T-helper 1 cell (primary cell): ENCODE measurements at regions not wholly inside any gene's neighbourhood (a gene's known extent, or its start where the extent isn't known, plus 50 kb on each side); places are given as distances from the start of the nearest gene placed in this dataset.

Experiments
- DNase-seq, 5 donors: peaks; one replicate each; pipeline ENCODE4 v3.0.0-alpha.2; 2012 to 2020

DNA sequence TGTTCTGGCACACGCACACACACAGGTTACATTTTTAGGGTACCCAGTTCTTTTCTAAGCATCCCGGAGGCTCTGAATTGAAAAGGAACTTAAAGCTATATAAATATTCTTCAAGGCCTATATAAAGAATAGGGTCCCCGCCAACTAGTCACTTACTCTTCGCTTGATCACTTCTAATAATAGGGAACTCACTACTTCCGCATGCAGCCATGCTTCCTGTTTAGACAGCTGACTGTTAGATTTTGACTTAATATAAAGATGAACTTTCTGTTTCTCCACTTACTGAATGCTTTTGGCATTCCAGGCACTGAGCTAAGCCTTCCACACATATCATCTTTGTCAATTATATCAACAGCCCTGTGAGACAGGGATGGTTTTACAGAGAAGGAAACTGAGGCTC lies 259.6 kb downstream of the TSHZ3 start:
- no peak for DNase-seq

DNA sequence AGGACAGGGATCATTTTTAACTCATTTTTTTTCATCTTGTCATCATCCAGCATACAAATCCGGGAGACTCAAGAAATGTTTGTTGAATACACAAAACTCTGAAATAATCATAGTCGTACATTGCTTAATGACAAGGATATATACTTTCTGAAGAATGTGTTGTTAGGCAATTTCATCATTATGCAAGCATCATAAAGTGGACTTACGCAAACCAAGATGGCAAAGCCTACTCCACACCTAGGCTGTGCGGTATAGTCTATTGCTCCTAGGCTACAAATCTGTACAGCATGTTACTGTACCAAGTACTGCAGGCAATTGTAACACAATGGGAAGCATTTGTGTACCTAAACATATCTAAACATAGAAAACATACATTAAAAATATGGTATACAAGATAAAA lies 264.1 kb downstream of the TSHZ3 start:
- DNase-seq: no peak

GRCh38 chr19:31083105-31083504 lies 266.1 kb downstream of the TSHZ3 start:
- DNase-seq: no peak

GRCh38 chr19:31075146-31075655 lies 274.0 kb downstream of the TSHZ3 start:
- no peak for DNase-seq

GRCh38 chr19:31074199-31075125 lies 274.8 kb downstream of the TSHZ3 start:
- DNase-seq: no peak

DNA sequence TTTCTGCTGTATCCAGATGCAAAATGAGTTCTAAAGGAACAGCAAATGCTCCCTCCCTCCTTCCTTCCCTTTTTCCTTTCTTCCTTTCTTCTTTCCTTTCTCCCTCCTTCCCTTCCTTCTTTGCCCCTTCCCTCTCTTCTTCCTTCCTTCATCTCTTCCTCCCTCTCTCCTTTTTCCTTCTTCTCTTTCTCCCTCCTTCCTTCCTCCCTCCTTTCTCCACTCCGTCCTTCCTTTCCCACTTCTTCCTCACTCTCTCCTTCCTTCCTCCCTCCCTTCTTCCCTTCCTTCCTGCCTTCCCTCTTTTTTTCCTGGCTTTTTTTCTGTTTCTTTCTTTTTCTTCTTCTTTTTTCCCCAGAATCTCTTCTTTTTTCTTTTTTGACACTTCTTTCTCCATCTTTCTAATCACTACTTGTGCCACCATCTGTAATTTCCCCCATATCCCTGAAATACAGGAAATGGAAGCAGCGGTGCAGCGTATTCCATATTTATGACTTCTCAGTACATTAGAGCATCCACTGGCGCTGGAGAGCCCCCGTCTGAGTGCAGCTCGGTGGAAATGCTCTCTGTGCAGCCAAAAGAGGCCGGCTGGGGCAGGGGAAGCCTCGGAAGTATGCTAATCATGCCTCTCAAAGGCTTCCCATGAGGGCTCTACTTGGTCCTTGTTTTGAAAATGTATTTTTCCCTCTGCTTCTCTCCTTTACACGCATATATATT lies 275.6 kb downstream of the TSHZ3 start:
- no peak for DNase-seq

GRCh38 chr19:31072451-31072850 lies 276.8 kb downstream of the TSHZ3 start:
- no peak for DNase-seq

DNA sequence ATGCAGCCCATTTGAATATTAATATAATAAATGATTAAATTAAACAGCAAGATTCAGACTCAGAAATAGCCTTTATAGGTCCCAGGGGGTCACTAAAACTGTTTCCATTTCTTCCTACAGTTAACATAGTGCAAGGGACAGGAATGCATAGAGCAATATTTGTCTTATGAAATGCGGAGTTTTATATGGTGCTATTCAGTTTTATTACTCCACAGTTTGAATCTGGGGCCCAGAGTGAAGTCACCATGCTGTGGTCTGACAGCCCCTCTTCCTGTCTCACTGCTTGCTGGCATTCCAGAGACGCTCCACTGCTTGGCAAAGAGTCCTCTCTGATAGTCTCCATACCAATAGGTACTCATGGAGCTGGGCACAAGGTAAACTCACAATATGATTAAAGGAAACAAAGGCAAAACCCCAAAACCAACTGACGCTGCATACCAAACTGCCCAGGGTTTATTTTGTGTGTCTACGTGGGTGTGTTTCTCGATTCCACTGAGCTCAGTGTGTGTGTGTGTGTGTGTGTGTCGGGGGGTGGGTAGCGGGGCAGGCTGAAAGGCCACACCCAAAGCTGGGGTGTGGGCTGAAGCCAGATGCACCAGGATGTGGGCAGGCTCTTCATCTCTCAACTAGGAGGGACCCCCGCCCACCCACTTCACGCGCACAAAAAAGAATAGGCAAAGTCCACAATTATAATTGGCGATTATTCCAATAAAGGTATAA lies 277.9 kb downstream of the TSHZ3 start:
- DNase-seq: no peak

DNA sequence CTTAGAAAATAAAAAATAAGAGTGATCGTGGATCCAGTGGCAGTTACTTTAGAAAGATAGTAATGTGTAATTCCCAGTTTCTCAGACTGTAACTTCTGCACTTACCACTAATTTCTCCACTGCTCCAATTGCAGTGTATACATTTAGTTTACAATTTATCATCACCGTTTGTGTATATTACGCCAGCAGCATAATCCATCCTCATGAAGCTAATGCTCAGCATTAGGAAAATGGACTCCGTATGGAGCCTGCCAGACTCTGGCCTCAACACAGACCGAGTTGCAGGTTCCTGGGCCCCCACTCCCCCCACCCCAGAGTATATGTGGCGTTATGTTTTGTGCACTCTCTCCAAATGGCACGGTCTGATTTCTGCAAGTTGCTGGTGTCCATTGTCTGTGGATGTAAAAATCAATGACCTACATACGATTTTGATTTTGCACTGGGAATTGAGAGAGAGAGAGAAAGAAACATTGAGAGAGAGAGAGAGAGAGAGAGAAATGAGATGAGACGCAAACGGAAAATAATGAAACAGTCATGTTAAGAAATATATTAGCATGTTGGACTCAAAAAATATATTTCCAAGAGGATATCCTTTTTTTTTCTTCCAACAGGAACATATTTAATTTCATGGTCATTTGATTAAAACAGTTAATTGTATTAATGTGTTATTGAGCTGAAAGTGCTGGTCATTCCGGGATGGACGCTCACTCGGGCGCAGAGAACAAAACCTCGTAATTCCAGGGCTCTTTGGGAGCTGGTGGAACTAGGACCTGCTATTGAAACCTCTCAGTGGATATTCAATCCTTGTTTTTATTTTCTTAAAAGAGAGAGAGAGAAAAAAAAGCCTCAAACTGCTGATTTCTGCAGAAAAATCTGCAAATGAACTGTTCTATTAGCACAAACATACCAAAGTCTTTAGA lies 278.8 kb downstream of the TSHZ3 start:
- DNase-seq: no peak

DNA sequence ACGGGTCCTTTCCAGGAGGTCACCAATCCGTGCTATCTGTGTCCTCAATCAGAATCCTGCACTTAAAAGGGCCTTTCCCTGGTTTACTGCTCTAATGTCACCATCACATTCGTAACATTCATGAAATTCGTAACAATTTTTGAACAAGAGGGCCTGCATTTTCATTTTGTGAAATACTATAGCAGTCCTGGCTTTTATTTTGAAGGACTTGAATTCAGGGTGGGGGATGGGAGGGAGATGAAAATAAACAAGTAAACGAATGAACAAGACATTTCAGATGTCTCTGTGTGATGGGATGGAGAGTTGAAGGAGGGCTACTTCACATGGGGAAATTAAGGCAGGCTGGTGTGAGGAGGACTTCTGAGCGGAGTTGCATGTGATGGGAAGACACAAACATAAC lies 281.0 kb downstream of the TSHZ3 start:
- DNase-seq: no peak

DNA sequence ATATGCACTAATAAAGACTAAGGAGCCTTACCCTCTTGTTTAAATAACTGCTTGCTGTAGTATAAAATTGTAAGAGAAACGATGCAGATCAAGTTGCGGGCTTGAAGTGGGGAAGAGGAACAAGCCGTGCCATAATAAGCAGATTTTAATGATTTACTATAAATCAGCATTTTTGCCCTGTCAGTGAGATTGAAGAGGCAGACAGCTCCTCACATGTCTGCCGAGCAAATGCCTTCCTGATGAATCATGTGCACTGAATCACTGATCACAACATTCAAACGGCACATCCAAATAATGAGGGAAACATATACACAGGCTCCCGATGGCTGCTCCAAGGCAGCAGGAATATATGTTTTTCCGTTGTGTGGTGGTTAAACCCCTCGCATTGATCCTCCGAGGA lies 282.9 kb downstream of the TSHZ3 start:
- no peak for DNase-seq

GRCh38 chr19:31064491-31064890 lies 284.7 kb downstream of the TSHZ3 start:
- DNase-seq: no peak

- DNase-seq: no peak
Observed at GRCh38 chr19:31058676-31059340, 290.4 kb downstream of the TSHZ3 start.

- DNase-seq: no peak
Observed at GRCh38 chr19:31057476-31057875, 291.8 kb downstream of the TSHZ3 start.

DNA sequence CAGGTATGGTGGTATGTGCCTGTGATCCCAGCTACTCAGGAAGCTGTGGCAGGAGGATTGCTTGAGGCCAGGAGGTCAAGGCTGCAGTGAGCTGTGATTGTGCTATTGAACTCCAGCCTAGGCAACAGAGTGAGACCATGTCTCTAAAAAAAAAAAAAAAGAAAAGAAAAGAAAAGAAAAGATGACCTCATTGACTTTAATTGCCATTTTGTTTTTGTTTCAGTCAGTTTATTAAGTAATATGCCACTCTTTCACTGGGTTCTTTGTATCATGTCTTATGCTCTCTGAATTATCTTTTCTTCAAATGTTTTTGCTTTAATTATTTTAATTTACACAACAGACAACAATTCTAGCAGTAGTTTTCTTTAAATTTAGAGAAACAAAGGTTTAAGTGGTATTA lies 293.8 kb downstream of the TSHZ3 start:
- DNase-seq: no peak

GRCh38 chr19:31054430-31054829 lies 294.8 kb downstream of the TSHZ3 start:
- peak in 3 of 5 donors; percentile 7 to 18 (median 14) for DNase-seq

DNA sequence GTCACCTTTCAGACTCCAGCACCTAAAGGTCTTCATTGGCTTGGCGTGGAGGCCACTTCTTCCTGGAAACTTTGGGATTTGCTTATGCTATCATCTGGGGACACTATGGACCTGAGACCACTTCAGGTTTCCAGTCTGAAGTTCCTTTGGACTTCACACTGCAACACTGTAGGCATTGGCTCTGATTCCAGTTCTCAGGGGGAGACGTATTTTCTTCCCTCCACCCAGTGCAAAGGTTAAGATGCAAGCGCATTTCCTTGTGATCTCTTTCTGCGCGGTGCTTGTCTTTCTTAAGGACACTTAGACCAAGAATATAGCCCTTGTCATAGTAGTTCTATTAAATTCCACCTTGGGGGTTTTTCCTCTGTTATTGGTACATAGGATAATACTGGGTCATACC lies 299.8 kb downstream of the TSHZ3 start:
- no peak for DNase-seq

DNA sequence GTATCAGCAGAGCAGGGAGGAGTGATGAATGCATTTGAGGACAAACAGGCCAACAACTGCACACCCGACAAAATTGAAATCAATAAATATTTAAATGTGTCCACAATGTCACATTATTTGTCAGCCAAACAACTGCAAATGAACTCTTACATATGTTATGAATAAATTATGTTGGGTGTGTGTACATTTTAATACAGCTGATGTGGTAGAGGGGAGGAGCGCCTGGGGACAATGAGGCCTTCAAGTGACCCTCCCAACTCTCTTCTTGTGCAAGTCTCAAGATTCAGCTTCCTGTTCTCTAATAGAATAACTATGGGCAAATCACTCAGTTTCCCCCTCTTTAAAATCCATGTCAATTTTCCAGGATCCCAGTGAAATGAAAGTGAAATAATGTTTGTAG lies 303.2 kb downstream of the TSHZ3 start:
- no peak for DNase-seq

DNA sequence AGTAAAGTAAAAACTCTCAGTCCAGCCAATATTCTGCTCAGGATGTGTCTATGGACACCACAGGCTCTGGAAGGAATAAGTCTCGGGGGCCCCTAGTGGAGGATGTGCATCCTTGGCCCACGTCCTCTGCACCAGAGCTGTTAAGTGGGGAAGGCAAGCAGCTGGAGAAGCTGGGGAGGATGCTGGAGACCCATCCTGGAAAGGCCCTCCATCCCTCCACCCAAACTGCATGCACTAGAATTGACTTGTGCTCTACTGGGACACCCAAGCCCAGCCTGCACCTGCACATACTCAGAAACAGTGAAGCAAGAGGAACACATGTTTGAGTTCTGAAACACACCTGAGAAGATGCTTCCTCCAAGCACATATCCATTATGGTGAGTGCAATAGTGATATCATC lies 307.8 kb downstream of the TSHZ3 start:
- DNase-seq: no peak

- DNase-seq: no peak
Observed at GRCh38 chr19:31039151-31039550, 310.1 kb downstream of the TSHZ3 start.

- DNase-seq: no peak
Observed at GRCh38 chr19:31037286-31037980, 311.8 kb downstream of the TSHZ3 start.
